Neuronal stem cell (in vitro differentiated cells): ENCODE measurements at regions not wholly inside any gene's neighbourhood (a gene's known extent, or its start where the extent isn't known, plus 50 kb on each side); places are given as distances from the start of the nearest gene placed in this dataset.
A peak's percentile ranks its signal among the peaks of the same experiment; 100 is the strongest.
"Not testable (repeated sequence)": the region's sequence is repeated elsewhere in the genome, so short reads cannot be mapped to it uniquely, and the experiment has no call there.

ENCODE experiments used
- DNase-seq: peaks from one replicate; pipeline ENCODE4 v3.0.0-alpha.2; 2013; ENCODE audit warnings: low spot score
- H2AFZ ChIP-seq: one replicate; pipeline ENCODE4 v1.6.1; 2013; ENCODE audit warnings: mild to moderate bottlenecking, low read length, inconsistent platforms
- H2AK5ac ChIP-seq: 2 replicates; pipeline ENCODE4 v1.6.1; 2013; ENCODE audit warnings: low read depth, mild to moderate bottlenecking, inconsistent platforms, low read length, moderate library complexity, mixed read lengths
- H2BK120ac ChIP-seq: 2 replicates; pipeline ENCODE4 v1.6.1; 2013; ENCODE audit warnings: low read depth, mild to moderate bottlenecking, inconsistent platforms, low read length, moderate library complexity, mixed read lengths
- H2BK12ac ChIP-seq: one replicate; pipeline ENCODE4 v1.6.1; 2013; ENCODE audit warnings: low read length, inconsistent platforms
- H2BK15ac ChIP-seq: 2 replicates; pipeline ENCODE4 v1.6.1; 2013; ENCODE audit warnings: mild to moderate bottlenecking, low read length, inconsistent platforms, mixed read lengths
- H2BK5ac ChIP-seq: one replicate; pipeline ENCODE4 v1.6.1; 2013; ENCODE audit warnings: inconsistent platforms, mild to moderate bottlenecking, low read length, moderate library complexity
- H3K14ac ChIP-seq: one replicate; pipeline ENCODE4 v1.6.1; 2013; ENCODE audit warnings: low read length, inconsistent platforms
- H3K18ac ChIP-seq: 2 replicates; pipeline ENCODE4 v1.6.1; 2013; ENCODE audit warnings: low read length, inconsistent platforms
- H3K23ac ChIP-seq: 2 replicates; pipeline ENCODE4 v1.6.1; 2013; ENCODE audit warnings: low read depth, mild to moderate bottlenecking, mixed read lengths, low read length, inconsistent platforms; ENCODE audit not compliant: poor library complexity
- H3K27ac ChIP-seq: replicated peaks from 3 replicates; pipeline ENCODE4 v1.5.1; 2013; ENCODE audit warnings: low read length, inconsistent platforms
- H3K27me3 ChIP-seq, 3 experiments: 2 replicates each; pipeline ENCODE4 v1.6.1; 2013; ENCODE audit warnings: low read length in 3 of 3, mild to moderate bottlenecking in 2 of 3, inconsistent platforms in 1 of 3, low read depth in 1 of 3, mixed read lengths in 1 of 3, moderate library complexity in 1 of 3; ENCODE audit not compliant: control insufficient read depth in 3 of 3, insufficient read depth in 3 of 3
- H3K36me3 ChIP-seq, 2 donors: replicated peaks in 1 of 2; 2 replicates each; pipeline ENCODE4 v1.6.1; 2013; ENCODE audit warnings: low read length in 2 of 2; ENCODE audit not compliant: control insufficient read depth in 2 of 2, insufficient read depth in 2 of 2
- H3K4ac ChIP-seq: 2 replicates; pipeline ENCODE4 v1.6.1; 2013; ENCODE audit warnings: inconsistent platforms, mild to moderate bottlenecking, low read length, moderate library complexity
- H3K4me1 ChIP-seq, 2 donors: 1 replicate in 1 of 2; 2 replicates in 1 of 2; pipeline ENCODE4 v1.6.1; 2013; ENCODE audit warnings: low read length in 2 of 2, low read depth in 1 of 2; ENCODE audit not compliant: control insufficient read depth in 2 of 2, insufficient read depth in 1 of 2
- H3K4me2 ChIP-seq: one replicate; pipeline ENCODE4 v1.6.1; 2013; ENCODE audit warnings: mild to moderate bottlenecking, low read length, inconsistent platforms; ENCODE audit not compliant: insufficient read depth, poor library complexity, severe bottlenecking
- H3K4me3 ChIP-seq, 2 donors: 2 replicates each; pipeline ENCODE4 v1.5.1; 2013; ENCODE audit warnings: low read length in 2 of 2, mild to moderate bottlenecking in 2 of 2, inconsistent platforms in 1 of 2, moderate library complexity in 1 of 2
- H3K79me1 ChIP-seq: one replicate; pipeline ENCODE4 v1.6.1; 2013; ENCODE audit warnings: low read depth, mild to moderate bottlenecking, inconsistent platforms, low read length, moderate library complexity
- H3K9ac ChIP-seq: one replicate; pipeline ENCODE4 v1.6.1; 2013; ENCODE audit warnings: mild to moderate bottlenecking, low read depth, low read length, inconsistent platforms; ENCODE audit not compliant: poor library complexity
- H3K9me3 ChIP-seq, 2 donors: replicated peaks in 1 of 2; 2 replicates each; pipeline versions ENCODE3 to v1.6.1; 2013; ENCODE audit warnings: low read length in 2 of 2, mild to moderate bottlenecking in 2 of 2, inconsistent platforms in 1 of 2, low read depth in 1 of 2, mixed read lengths in 1 of 2, moderate library complexity in 1 of 2; ENCODE audit not compliant: control insufficient read depth in 2 of 2, insufficient read depth in 1 of 2
- H4K8ac ChIP-seq: one replicate; pipeline ENCODE4 v1.6.1; 2013; ENCODE audit warnings: low read depth, mild to moderate bottlenecking, inconsistent platforms, low read length, moderate library complexity
- H4K91ac ChIP-seq: one replicate; pipeline ENCODE4 v1.6.1; 2013; ENCODE audit warnings: low read length, low read depth, mild to moderate bottlenecking, inconsistent platforms; ENCODE audit not compliant: poor library complexity
- WGBS, 2 donors: extraction: QIAGEN DNeasy Blood & Tissue Kit; methylation state at CpG; one replicate each; pipeline ENCODE4 v1.1.7; 2013; ENCODE audit warnings: missing lambda C conversion rate in 2 of 2, mixed read lengths in 1 of 2; ENCODE audit not compliant: insufficient read length in 2 of 2, insufficient replicate concordance in 1 of 2; ENCODE audit errors: extremely low coverage in 2 of 2; 5-methylcytosine and 5-hydroxymethylcytosine counted together

DNA sequence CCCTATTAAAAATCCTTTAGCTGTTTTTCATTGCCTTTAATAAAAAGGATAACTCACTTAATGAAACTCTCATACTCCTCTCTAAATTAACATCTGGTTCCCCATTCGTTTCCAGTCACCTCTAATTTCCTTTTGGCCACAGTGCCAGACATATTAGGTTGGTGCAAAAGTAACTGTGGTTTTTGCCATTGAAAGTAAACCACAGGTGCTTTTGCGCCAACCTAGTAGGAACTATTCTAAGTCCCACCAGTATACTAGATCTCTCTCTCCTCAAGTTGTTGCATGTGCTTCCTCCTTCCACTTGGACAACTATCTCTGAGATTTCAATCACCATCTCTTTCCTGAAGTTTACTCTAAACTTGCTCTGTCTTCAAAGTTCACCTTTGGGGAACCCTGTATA, 961.1 kb downstream of the TBC1D32 start:
- H2AFZ ChIP-seq, result no peak overlapping the region
- H3K9me3 ChIP-seq, result no peaks in the 10 kb centered on the region
- no peak overlapping the region for H2BK12ac ChIP-seq
- no peak overlapping the region for H2BK5ac ChIP-seq
- H3K27ac ChIP-seq, result no peak overlapping the region
- H2AK5ac ChIP-seq, result no peak overlapping the region
- no peak overlapping the region for H3K23ac ChIP-seq
- H3K4me3 ChIP-seq, result no peak overlapping the region
- whole genome bisulfite sequencing, 2 donors, result no CpG with 5 or more reads among the region's 2 CpGs
- H2BK15ac ChIP-seq, result no peak overlapping the region
- no peak overlapping the region for H3K14ac ChIP-seq
- H3K36me3 ChIP-seq, result no peaks in the 10 kb centered on the region
- no peak overlapping the region for H3K4me2 ChIP-seq
- H4K91ac ChIP-seq, result no peak overlapping the region
- H3K4me1 ChIP-seq, result no peaks in the 10 kb centered on the region
- no peak overlapping the region for H3K4ac ChIP-seq
- no peaks in the 10 kb centered on the region for H3K79me1 ChIP-seq
- no peak overlapping the region for H4K8ac ChIP-seq
- H3K18ac ChIP-seq, result no peak overlapping the region
- no peak for DNase-seq
- H3K27me3 ChIP-seq, result no peaks in the 10 kb centered on the region
- H3K9ac ChIP-seq, result no peak overlapping the region
- H2BK120ac ChIP-seq, result no peak overlapping the region

DNA sequence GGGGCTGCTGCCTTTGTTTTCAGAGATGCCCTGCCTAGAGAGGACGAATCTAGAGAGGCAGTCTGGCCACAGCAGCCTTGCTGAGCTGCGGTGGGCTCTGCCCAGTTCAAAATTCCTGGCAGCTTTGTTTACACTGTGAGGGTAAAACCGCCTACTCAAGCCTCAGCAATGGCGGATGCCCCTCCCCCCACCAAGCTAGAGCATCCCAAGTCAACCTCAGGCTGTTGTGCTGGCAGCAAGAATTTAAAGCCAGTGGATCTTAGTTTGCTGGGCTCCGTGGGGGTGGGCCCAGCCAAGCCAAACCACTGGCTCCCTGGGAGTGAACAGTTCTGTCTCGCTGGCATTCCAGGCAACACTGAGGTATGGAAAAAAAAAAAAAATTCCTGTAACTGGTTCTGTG, 970.9 kb downstream of the TBC1D32 start:
- Histone ChIP-seq H3K4me2 (no peak overlapping the region), H3K9me3 (no peaks in the 10 kb centered on the region), H2BK120ac (no peak overlapping the region), H4K8ac (no peak overlapping the region), H3K79me1 (no peaks in the 10 kb centered on the region), H2AK5ac (no peak overlapping the region), H3K27me3 (no peaks in the 10 kb centered on the region), H3K27ac (no peak overlapping the region), H3K14ac (no peak overlapping the region), H2BK12ac (no peak overlapping the region), H4K91ac (no peak overlapping the region), H3K36me3 (no peaks in the 10 kb centered on the region), H3K4ac (no peak overlapping the region), H3K23ac (no peak overlapping the region), H3K9ac (no peak overlapping the region), H3K4me3 (no peak overlapping the region), H2BK15ac (no peak overlapping the region), H3K18ac (no peak overlapping the region), H2BK5ac (no peak overlapping the region), H3K4me1 (no peaks in the 10 kb centered on the region), H2AFZ (peak overlapping the region; percentile 71)
- no CpG with 5 or more reads among the region's 6 CpGs for WGBS, 2 donors
- no peak for DNase-seq

DNA sequence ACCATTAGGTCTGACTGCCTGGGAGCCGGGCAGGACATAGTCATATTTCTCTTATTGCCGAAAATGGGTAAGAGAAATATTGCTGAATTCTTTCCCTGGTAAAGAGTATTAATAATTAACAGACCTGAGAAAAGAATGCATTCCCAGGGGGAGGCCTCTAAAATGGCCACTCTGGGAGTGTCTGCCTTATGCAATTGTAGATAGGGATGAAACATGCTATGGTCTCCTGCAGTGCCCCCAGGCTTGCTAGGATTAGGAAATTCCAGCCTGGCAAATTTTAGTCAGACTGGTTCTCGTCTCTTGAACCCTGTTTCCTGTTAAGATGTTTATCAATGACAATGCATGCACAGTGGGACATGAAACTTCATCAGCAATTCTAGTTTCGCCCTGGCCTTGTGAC, 975.7 kb downstream of the TBC1D32 start:
- H3K79me1 ChIP-seq, H3K9me3 ChIP-seq, H3K4me1 ChIP-seq, H3K4ac ChIP-seq, H4K8ac ChIP-seq, H3K23ac ChIP-seq, H2AFZ ChIP-seq, H2AK5ac ChIP-seq, H2BK15ac ChIP-seq, H3K9ac ChIP-seq, H4K91ac ChIP-seq, H3K4me2 ChIP-seq, H2BK12ac ChIP-seq, H3K14ac ChIP-seq, H3K18ac ChIP-seq, H3K4me3 ChIP-seq, H2BK5ac ChIP-seq, H3K27ac ChIP-seq, H2BK120ac ChIP-seq, DNase-seq, H3K36me3 ChIP-seq, H3K27me3 ChIP-seq: not testable (repeated sequence)
- no CpG with 5 or more reads among the region's 4 CpGs for WGBS, 2 donors

DNA sequence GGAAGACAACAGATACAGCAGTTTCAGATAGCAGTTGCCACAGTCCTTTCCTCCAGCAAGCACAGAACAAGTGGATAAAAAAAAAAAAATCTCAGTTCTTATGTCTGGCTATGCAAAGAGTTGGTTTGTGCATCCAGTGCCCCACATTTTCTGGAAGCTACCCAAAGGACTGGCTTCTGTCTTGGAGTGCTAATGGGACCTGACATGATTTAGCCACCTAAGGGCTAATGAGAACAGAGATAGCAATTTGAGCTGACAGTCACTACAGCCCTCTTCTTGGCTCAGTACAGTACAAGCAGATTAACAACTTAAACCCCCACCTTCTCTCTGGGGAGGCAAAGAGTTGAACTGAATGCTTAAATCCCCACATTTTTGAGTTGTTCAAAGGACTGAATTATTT, 976.8 kb downstream of the TBC1D32 start:
- Histone ChIP-seq H3K23ac (no peak overlapping the region), H3K4me3 (no peak overlapping the region), H2AFZ (no peak overlapping the region), H2BK5ac (no peak overlapping the region), H3K9me3 (no peaks in the 10 kb centered on the region), H3K4me1 (no peaks in the 10 kb centered on the region), H3K79me1 (no peaks in the 10 kb centered on the region), H3K4ac (no peak overlapping the region), H3K9ac (no peak overlapping the region), H4K8ac (no peak overlapping the region), H3K36me3 (no peaks in the 10 kb centered on the region), H3K27ac (no peak overlapping the region), H3K4me2 (no peak overlapping the region), H4K91ac (no peak overlapping the region), H3K18ac (no peak overlapping the region), H3K14ac (no peak overlapping the region), H2AK5ac (no peak overlapping the region), H2BK15ac (no peak overlapping the region), H2BK12ac (no peak overlapping the region), H3K27me3 (no peaks in the 10 kb centered on the region), H2BK120ac (no peak overlapping the region)
- DNase-seq, result no peak
